ENCODE measurements at regions not wholly inside any gene's neighbourhood (a gene's known extent, or its start where the extent isn't known, plus 50 kb on each side); places are given as distances from the start of the nearest gene placed in this dataset.

DNA sequence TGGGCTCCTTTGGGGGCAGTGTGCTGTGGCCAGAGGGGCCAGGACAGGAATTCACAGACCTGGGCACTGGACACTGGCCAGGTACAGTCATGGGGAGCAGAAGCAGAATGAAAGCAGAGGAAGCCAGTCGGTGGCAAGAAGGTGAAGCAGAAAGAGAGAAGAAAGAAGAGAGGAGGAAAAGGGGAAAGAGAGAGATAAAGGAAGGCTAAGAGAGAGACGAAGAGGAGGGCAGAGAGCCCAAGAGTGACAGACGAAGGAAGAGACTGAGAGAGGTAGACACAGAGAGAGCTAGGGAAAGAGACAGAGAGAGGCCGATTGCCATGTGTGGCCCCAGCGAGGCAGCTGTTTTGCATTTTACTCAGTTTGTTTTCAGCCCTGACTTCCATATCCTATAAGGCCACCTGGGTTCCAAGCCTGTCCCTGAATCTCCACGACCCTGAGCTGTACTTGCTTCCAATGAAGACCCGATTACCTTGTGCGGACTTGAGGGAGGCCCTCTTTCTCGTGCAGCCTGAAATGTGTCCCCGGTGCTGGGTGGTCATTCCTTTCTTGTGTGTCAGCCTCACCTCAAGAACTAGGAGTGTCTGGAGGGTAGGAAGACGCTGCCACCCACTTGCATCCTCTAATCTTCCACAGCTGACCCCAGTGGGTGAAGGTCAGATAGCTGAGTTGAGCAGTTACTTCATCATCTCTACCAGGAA, 73.9 kb downstream of the LSM3 start:
- Histone ChIP-seq H4K20me1 (ENCODE audit: insufficient read depth, low read length) (no peaks in the 10 kb centered on the region), H3K27ac (ENCODE audit: low read length) (no peak overlapping the region), H3K4me3 (ENCODE audit: low read depth in 1 of 2, low read length in 2 of 2) (no peak overlapping the region), H3K4me2 (ENCODE audit: insufficient read depth, low read length) (no peak overlapping the region), H3K36me3 (ENCODE audit: insufficient read depth, low read length) (no peaks in the 10 kb centered on the region), H3K9ac (ENCODE audit: low read depth, low read length) (no peak overlapping the region), H3K79me2 (ENCODE audit: insufficient read depth, low read length) (no peaks in the 10 kb centered on the region), H3K4me1 (ENCODE audit: insufficient read depth, low read length) (no peaks in the 10 kb centered on the region), H3K9me3 (ENCODE audit: insufficient read depth, low read length, severe bottlenecking) (no peaks in the 10 kb centered on the region), H2AFZ (ENCODE audit: low read depth, low read length) (no peak overlapping the region), H3K27me3 (ENCODE audit: insufficient read depth, low read length, poor library complexity) (peaks cover 3% of the 10 kb centered on the region)
- ATAC-seq (ENCODE audit: insufficient read depth, low read depth) (no peak), DNase-seq (no peak)
- TF ChIP-seq EZH2 (IDR thresholded peaks at IDR 0.05; ENCODE audit: borderline replicate concordance, low read depth, low read length, severe bottlenecking): no peak
- TF ChIP-seq, protein P1, sequence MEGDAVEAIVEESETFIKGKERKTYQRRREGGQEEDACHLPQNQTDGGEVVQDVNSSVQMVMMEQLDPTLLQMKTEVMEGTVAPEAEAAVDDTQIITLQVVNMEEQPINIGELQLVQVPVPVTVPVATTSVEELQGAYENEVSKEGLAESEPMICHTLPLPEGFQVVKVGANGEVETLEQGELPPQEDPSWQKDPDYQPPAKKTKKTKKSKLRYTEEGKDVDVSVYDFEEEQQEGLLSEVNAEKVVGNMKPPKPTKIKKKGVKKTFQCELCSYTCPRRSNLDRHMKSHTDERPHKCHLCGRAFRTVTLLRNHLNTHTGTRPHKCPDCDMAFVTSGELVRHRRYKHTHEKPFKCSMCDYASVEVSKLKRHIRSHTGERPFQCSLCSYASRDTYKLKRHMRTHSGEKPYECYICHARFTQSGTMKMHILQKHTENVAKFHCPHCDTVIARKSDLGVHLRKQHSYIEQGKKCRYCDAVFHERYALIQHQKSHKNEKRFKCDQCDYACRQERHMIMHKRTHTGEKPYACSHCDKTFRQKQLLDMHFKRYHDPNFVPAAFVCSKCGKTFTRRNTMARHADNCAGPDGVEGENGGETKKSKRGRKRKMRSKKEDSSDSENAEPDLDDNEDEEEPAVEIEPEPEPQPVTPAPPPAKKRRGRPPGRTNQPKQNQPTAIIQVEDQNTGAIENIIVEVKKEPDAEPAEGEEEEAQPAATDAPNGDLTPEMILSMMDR (IDR thresholded peaks at IDR 0.05; ENCODE audit: borderline replicate concordance, extremely low read depth, low read length, poor library complexity, severe bottlenecking): no peak

DNA sequence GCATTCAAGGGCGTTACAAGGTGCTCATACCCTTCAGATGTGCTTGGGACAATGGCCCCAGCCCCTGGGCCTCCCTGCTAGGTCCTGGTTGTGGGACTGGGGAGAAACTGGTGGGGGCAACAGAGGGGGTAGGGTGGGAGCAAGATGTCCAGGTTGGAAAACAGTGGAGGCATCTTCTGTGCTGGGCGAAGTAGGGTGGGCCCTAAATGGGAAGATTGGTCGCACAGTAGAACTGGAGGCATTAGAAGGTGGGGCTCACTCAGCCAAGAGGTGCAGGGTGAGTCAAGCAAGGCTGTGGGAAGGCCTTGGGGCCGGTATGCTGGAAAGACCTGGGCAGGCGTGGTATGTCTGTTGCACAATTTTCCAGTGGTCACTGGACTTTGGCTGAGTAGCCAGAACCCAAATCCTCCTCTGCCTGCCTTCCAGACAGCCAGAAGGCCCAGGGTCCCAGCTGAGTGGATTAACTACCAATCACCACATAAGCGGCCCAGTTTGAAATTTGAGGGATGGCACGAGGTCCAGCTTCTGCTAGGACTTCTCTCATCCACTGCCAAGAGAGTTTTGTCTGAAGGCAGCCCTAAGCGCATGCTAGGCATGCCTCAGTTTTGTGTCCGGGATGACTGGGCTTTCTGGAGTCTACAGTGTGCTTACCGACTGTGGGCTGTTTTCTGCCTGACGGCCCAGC, 74.5 kb downstream of the LSM3 start:
- Histone ChIP-seq H3K4me2 (ENCODE audit: insufficient read depth, low read length) (no peak overlapping the region), H2AFZ (ENCODE audit: low read depth, low read length) (no peak overlapping the region), H3K79me2 (ENCODE audit: insufficient read depth, low read length) (no peaks in the 10 kb centered on the region), H3K4me3 (ENCODE audit: low read depth in 1 of 2, low read length in 2 of 2) (no peak overlapping the region), H3K27me3 (ENCODE audit: insufficient read depth, low read length, poor library complexity) (peaks cover 3% of the 10 kb centered on the region), H4K20me1 (ENCODE audit: insufficient read depth, low read length) (no peaks in the 10 kb centered on the region), H3K27ac (ENCODE audit: low read length) (no peak overlapping the region), H3K4me1 (ENCODE audit: insufficient read depth, low read length) (no peaks in the 10 kb centered on the region), H3K9ac (ENCODE audit: low read depth, low read length) (no peak overlapping the region), H3K9me3 (ENCODE audit: insufficient read depth, low read length, severe bottlenecking) (no peaks in the 10 kb centered on the region), H3K36me3 (ENCODE audit: insufficient read depth, low read length) (no peaks in the 10 kb centered on the region)
- ATAC-seq (ENCODE audit: insufficient read depth, low read depth) (no peak), DNase-seq (no peak)
- TF ChIP-seq, protein P1 (IDR thresholded peaks at IDR 0.05; ENCODE audit: borderline replicate concordance, extremely low read depth, low read length, poor library complexity, severe bottlenecking): no peak
- TF ChIP-seq EZH2 (IDR thresholded peaks at IDR 0.05; ENCODE audit: borderline replicate concordance, low read depth, low read length, severe bottlenecking): no peak

DNA sequence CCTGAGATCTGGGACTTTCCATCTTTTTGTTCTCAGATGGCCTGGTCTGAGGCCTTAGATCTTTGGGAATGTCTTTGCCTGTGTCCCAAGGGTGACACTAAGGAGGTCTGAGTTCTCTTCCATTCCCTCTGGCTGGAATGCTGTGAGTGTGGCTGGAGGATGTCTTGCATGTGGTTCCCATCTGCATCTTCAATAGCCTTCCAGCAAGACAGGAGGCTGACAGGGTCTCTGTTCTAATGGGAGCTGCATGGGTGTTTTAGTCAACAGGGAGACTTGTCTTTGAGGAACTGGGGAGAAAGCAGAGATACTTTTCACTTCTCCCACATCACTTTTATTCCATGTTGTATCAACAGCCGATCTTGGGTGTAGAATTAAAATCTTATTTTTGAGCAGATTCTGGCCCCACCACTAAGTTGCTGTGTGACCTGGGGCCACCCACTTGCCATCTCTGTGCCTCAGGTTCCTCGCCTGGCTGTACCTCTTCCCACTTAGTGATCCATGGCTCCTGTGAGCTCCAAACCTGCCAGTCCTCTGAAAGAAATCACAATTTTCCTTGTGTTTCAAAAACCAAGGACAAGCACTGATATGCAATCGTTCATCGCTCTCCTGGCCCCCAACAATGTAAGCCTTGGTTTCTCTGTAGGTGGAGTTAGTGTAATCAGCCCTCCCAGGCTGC, 75.2 kb downstream of the LSM3 start:
- Histone ChIP-seq H3K36me3 (ENCODE audit: insufficient read depth, low read length) (no peaks in the 10 kb centered on the region), H3K9ac (ENCODE audit: low read depth, low read length) (no peak overlapping the region), H3K27me3 (ENCODE audit: insufficient read depth, low read length, poor library complexity) (no peaks in the 10 kb centered on the region), H3K4me3 (ENCODE audit: low read depth in 1 of 2, low read length in 2 of 2) (no peak overlapping the region), H3K9me3 (ENCODE audit: insufficient read depth, low read length, severe bottlenecking) (no peaks in the 10 kb centered on the region), H3K4me1 (ENCODE audit: insufficient read depth, low read length) (no peaks in the 10 kb centered on the region), H3K27ac (ENCODE audit: low read length) (no peak overlapping the region), H3K79me2 (ENCODE audit: insufficient read depth, low read length) (no peaks in the 10 kb centered on the region), H2AFZ (ENCODE audit: low read depth, low read length) (no peak overlapping the region), H3K4me2 (ENCODE audit: insufficient read depth, low read length) (no peak overlapping the region), H4K20me1 (ENCODE audit: insufficient read depth, low read length) (no peaks in the 10 kb centered on the region)
- DNase-seq (no peak), ATAC-seq (ENCODE audit: insufficient read depth, low read depth) (no peak)
- TF ChIP-seq, protein P1 (IDR thresholded peaks at IDR 0.05; ENCODE audit: borderline replicate concordance, extremely low read depth, low read length, poor library complexity, severe bottlenecking): no peak
- no peak for TF ChIP-seq EZH2 (IDR thresholded peaks at IDR 0.05; ENCODE audit: borderline replicate concordance, low read depth, low read length, severe bottlenecking)

Measured in DND-41 (cell line).